ENCODE measurements at regions not wholly inside any gene's neighbourhood (a gene's known extent, or its start where the extent isn't known, plus 50 kb on each side); places are given as distances from the start of the nearest gene placed in this dataset.

DNA sequence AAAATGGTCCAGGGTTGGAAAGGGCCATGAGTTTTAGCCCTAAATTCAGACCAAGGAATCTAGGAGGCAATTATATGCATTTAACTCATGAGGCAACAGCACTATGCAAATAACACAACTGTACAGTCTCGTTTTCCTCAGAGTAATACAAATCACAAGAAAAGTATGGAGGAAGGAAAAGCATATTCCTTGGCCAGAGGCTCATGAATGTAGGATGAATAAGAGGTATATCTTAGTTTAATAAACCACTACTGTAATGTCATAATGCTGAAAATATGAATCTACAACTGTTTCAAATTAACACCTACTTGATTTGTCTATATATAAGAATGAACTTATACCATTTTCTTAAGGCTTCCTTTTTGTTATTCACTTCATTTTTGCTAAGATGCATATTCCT, 252.5 kb upstream of the TANK start:
- H3K4me3 ChIP-seq (ENCODE audit: low read length), result no peak overlapping the region
- no peak overlapping the region for H3K9ac ChIP-seq (ENCODE audit: low read length)
- H3K36me3 ChIP-seq (ENCODE audit: control insufficient read depth, insufficient read depth, low read length), result no peaks in the 10 kb centered on the region
- H3K27me3 ChIP-seq (ENCODE audit: control insufficient read depth, insufficient read depth, low read length), result no peaks in the 10 kb centered on the region
- no peaks in the 10 kb centered on the region for H3K9me3 ChIP-seq (ENCODE audit: control insufficient read depth, low read length)
- no peaks in the 10 kb centered on the region for H3K4me1 ChIP-seq (ENCODE audit: control insufficient read depth, insufficient read depth, low read length)

DNA sequence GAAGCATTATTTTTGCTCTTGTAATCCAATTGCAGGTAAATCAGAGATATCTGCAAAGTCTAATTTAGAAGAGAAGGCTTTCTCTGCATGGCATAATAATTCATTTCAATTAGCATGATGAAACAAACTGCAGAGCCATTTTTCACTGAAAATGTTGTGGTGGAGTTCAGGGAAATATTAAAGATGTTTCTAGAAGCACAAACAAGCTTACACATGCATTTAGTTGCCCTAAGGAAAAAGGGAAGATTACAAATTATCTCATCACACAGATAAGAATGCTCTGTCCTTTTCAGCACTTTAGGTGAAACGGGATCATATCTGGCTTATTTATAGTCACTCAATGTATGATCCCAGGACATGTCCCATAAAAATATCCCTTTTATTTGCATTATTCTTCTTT, 252.1 kb upstream of the TANK start:
- no peaks in the 10 kb centered on the region for H3K36me3 ChIP-seq (ENCODE audit: control insufficient read depth, insufficient read depth, low read length)

DNA sequence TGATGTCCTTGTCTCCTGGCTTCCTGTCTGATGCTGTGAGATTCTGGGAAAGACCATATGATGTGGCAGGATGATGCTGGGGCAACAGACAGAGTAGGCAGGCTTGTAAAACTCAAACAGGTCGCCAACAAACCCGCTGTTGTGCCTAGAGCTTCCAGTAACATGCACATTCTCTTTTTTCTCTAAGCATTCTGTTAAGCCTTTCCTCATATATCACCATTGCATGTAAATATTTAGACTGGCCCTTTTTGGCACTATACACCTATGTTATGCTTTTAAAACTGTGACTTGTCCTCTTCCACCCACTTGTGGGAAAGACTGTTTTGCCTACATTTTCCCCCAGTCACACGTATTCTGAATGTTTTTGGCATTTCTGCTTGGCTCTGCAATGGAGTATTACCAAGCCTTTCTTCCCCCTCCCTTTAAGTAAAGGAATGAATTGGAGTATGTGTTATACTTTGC, 250.4 kb upstream of the TANK start:
- H3K4me1 ChIP-seq (ENCODE audit: control insufficient read depth, insufficient read depth, low read length), result no peaks in the 10 kb centered on the region
- no peaks in the 10 kb centered on the region for H3K36me3 ChIP-seq (ENCODE audit: control insufficient read depth, insufficient read depth, low read length)
- H3K9ac ChIP-seq (ENCODE audit: low read length), result no peak overlapping the region
- no peaks in the 10 kb centered on the region for H3K9me3 ChIP-seq (ENCODE audit: control insufficient read depth, low read length)
- H3K4me3 ChIP-seq (ENCODE audit: low read length), result no peak overlapping the region
- no peaks in the 10 kb centered on the region for H3K27me3 ChIP-seq (ENCODE audit: control insufficient read depth, insufficient read depth, low read length)

More for the DNA sequence above, 252.1 kb upstream of the TANK start:
- no peaks in the 10 kb centered on the region for H3K9me3 ChIP-seq (ENCODE audit: control insufficient read depth, low read length)
- H3K27me3 ChIP-seq (ENCODE audit: control insufficient read depth, insufficient read depth, low read length), result no peaks in the 10 kb centered on the region
- H3K4me1 ChIP-seq (ENCODE audit: control insufficient read depth, insufficient read depth, low read length), result no peaks in the 10 kb centered on the region
- H3K9ac ChIP-seq (ENCODE audit: low read length), result no peak overlapping the region
- no peak overlapping the region for H3K4me3 ChIP-seq (ENCODE audit: low read length)

DNA sequence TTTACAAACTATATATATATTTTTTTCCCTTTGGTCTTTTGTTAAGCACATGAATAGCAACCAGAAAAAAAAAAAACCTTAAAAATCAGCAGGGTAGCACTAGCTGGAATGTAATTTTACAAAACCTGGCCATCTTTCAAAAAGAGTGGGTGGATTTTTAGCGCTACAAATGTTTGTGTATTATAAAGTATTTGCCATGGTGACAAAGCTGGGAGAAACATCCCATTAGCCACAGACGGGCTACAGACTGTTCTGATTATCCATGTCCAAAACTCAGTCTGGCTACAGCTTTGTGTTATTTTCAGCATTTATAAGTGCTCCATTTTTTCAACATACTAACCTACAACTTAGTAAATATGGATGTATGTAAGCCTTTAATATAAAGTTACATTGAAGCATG, 249.5 kb upstream of the TANK start:
- H3K4me1 ChIP-seq (ENCODE audit: control insufficient read depth, insufficient read depth, low read length), result no peaks in the 10 kb centered on the region
- H3K27me3 ChIP-seq (ENCODE audit: control insufficient read depth, insufficient read depth, low read length), result no peaks in the 10 kb centered on the region
- H3K36me3 ChIP-seq (ENCODE audit: control insufficient read depth, insufficient read depth, low read length), result no peaks in the 10 kb centered on the region
- H3K4me3 ChIP-seq (ENCODE audit: low read length), result no peak overlapping the region
- no peaks in the 10 kb centered on the region for H3K9me3 ChIP-seq (ENCODE audit: control insufficient read depth, low read length)
- H3K9ac ChIP-seq (ENCODE audit: low read length), result no peak overlapping the region

DNA sequence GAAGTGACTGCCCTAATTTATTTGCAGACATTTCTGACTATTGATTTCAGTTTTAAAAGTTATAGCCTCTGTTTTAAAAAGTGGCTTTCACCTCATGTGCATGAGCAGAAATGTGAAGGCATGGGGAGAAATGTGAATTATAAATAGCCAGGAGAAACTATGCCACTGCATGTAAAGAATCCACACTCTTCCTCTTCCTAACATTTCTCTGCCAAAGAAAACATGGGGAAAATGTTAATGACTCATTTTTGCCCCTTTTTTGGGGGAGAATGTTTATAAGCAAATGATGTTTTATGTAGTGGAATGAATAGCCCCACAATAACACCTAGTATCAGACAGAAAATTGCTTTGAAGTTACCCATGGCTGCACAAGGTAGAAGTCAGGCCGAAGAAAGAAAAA, 249.0 kb upstream of the TANK start:
- Histone ChIP-seq H3K36me3 (ENCODE audit: control insufficient read depth, insufficient read depth, low read length) (no peaks in the 10 kb centered on the region), H3K9ac (ENCODE audit: low read length) (no peak overlapping the region), H3K27me3 (ENCODE audit: control insufficient read depth, insufficient read depth, low read length) (no peaks in the 10 kb centered on the region), H3K4me3 (ENCODE audit: low read length) (no peak overlapping the region), H3K9me3 (ENCODE audit: control insufficient read depth, low read length) (no peaks in the 10 kb centered on the region), H3K4me1 (ENCODE audit: control insufficient read depth, insufficient read depth, low read length) (no peaks in the 10 kb centered on the region)

DNA sequence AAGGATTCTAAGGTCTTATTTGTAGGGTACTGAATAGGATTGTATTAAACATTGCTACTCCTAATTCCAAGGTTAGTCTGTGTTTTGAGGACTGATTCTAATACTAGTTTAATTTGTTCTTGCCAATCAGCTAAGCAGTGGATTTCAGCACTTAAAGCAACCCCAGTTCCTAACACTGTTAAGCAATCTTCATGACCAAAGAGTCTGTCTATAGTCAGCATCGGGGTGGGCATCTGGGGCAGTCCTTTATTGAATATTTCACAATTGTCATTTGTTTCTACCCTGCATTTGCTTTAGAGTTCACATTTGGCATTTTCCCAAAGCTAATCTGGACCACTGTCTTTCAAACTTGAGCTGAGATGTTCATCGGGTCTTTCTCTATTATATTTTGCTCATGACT, 248.0 kb upstream of the TANK start:
- no peaks in the 10 kb centered on the region for H3K36me3 ChIP-seq (ENCODE audit: control insufficient read depth, insufficient read depth, low read length)
- no peak overlapping the region for H3K4me3 ChIP-seq (ENCODE audit: low read length)
- H3K4me1 ChIP-seq (ENCODE audit: control insufficient read depth, insufficient read depth, low read length), result no peaks in the 10 kb centered on the region
- no peaks in the 10 kb centered on the region for H3K27me3 ChIP-seq (ENCODE audit: control insufficient read depth, insufficient read depth, low read length)
- no peak overlapping the region for H3K9ac ChIP-seq (ENCODE audit: low read length)
- H3K9me3 ChIP-seq (ENCODE audit: control insufficient read depth, low read length), result no peaks in the 10 kb centered on the region

DNA sequence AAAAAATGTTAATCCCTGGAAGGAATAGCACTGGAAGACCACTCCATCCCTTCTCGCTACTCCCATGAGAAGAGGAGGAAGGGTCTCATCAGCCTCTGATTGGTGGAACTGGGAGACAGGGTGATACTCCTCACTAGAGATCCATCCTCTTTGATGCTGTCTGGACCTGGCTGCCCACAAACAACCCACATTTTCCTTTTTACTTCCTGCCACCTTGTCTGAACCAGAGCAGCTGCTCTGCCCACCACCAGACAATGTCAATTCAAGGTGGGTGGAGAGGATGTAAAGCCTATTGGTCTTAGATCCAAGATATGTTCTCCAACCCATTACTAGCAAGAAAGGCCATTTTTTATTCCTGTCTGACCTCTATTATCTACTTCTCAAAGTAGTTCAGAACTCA, 246.9 kb upstream of the TANK start:
- Histone ChIP-seq H3K27me3 (ENCODE audit: control insufficient read depth, insufficient read depth, low read length) (no peaks in the 10 kb centered on the region), H3K4me3 (ENCODE audit: low read length) (no peak overlapping the region), H3K36me3 (ENCODE audit: control insufficient read depth, insufficient read depth, low read length) (no peaks in the 10 kb centered on the region), H3K9ac (ENCODE audit: low read length) (no peak overlapping the region), H3K9me3 (ENCODE audit: control insufficient read depth, low read length) (no peaks in the 10 kb centered on the region), H3K4me1 (ENCODE audit: control insufficient read depth, insufficient read depth, low read length) (no peaks in the 10 kb centered on the region)

DNA sequence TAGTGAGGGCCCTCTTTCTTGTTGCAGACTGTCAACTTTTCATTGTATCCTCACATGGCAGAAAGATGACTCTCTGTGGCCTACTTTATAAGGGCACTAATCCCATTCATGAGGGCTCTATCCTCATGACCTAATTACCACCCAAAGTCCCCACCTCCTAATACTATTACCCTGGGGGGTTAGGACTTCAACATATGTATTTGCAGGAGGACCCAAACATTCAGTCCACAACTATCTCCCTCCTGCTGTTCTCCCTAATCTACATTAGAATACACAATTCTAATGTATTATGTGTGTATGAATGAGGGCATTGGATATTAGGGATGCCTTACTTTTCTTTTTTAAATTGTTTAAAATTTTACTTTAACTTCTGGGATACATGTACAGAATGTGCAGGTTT, 246.0 kb upstream of the TANK start:
- no peaks in the 10 kb centered on the region for H3K9me3 ChIP-seq (ENCODE audit: control insufficient read depth, low read length)

DNA sequence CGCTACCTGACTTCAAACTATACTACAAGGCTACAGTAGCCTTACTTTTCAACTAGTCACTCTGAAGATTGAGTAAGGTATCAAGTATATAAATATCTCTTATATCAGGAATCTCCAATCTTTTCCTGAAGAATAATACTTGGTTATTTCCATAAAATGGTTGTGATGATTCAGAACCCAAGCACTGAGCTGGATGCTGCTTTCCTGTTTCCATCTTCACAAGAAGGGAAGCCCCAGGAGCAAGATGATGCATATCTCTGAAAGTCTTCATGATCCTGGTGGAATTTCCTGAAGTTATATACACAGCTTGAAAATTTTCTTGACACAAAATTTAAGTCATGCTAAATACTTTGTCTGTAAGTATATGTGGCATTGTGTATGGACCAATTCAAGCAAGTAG, 243.9 kb upstream of the TANK start:
- Histone ChIP-seq H3K27me3 (ENCODE audit: control insufficient read depth, insufficient read depth, low read length) (no peaks in the 10 kb centered on the region), H3K9ac (ENCODE audit: low read length) (no peak overlapping the region), H3K36me3 (ENCODE audit: control insufficient read depth, insufficient read depth, low read length) (no peaks in the 10 kb centered on the region), H3K9me3 (ENCODE audit: control insufficient read depth, low read length) (no peaks in the 10 kb centered on the region), H3K4me1 (ENCODE audit: control insufficient read depth, insufficient read depth, low read length) (no peaks in the 10 kb centered on the region), H3K4me3 (ENCODE audit: low read length) (no peak overlapping the region)

More for the DNA sequence above, 246.0 kb upstream of the TANK start:
- Histone ChIP-seq H3K4me1 (ENCODE audit: control insufficient read depth, insufficient read depth, low read length) (no peaks in the 10 kb centered on the region), H3K9ac (ENCODE audit: low read length) (no peak overlapping the region), H3K36me3 (ENCODE audit: control insufficient read depth, insufficient read depth, low read length) (no peaks in the 10 kb centered on the region), H3K27me3 (ENCODE audit: control insufficient read depth, insufficient read depth, low read length) (no peaks in the 10 kb centered on the region), H3K4me3 (ENCODE audit: low read length) (no peak overlapping the region)

DNA sequence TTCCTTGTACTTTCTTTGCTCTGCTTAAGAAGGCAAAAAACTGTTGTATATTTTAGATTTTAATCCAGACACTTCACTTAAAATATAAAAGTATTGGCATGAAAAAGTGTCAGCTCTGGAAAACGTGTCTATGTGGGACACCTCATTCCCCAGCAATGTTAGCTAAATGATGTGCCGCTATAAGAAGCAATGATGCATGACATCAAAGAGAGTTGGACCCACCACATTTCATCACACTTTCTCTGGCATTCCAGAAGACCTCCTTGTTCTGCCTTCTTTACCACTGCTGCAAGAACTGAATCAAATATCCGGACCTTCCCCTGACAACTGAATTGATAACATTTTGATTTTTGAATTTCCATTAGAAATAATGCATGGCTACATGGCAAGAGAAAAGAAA, 242.4 kb upstream of the TANK start:
- Histone ChIP-seq H3K9me3 (ENCODE audit: control insufficient read depth, low read length) (no peaks in the 10 kb centered on the region), H3K4me1 (ENCODE audit: control insufficient read depth, insufficient read depth, low read length) (no peaks in the 10 kb centered on the region), H3K36me3 (ENCODE audit: control insufficient read depth, insufficient read depth, low read length) (no peaks in the 10 kb centered on the region), H3K27me3 (ENCODE audit: control insufficient read depth, insufficient read depth, low read length) (no peaks in the 10 kb centered on the region), H3K4me3 (ENCODE audit: low read length) (no peak overlapping the region), H3K9ac (ENCODE audit: low read length) (no peak overlapping the region)

DNA sequence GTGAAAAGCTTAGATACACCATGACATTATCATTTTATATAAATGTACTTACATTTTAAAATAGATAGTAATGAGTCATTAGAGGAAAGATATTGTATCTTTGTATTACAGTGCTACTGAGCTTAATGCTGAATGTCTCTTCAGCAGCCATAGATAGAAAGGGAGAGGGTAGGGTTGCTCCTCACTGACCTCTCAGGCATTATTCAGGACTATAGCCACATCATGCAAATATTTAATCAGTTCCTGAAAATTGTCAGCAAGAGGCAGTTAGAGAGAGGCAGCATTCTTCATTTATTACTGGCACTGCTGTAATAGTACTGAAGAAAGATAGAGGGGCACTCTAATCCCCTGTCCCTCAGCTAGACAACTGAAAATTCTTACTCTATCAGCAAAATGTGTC, 242.0 kb upstream of the TANK start:
- Histone ChIP-seq H3K4me1 (ENCODE audit: control insufficient read depth, insufficient read depth, low read length) (no peaks in the 10 kb centered on the region), H3K9me3 (ENCODE audit: control insufficient read depth, low read length) (no peaks in the 10 kb centered on the region), H3K36me3 (ENCODE audit: control insufficient read depth, insufficient read depth, low read length) (no peaks in the 10 kb centered on the region)

DNA sequence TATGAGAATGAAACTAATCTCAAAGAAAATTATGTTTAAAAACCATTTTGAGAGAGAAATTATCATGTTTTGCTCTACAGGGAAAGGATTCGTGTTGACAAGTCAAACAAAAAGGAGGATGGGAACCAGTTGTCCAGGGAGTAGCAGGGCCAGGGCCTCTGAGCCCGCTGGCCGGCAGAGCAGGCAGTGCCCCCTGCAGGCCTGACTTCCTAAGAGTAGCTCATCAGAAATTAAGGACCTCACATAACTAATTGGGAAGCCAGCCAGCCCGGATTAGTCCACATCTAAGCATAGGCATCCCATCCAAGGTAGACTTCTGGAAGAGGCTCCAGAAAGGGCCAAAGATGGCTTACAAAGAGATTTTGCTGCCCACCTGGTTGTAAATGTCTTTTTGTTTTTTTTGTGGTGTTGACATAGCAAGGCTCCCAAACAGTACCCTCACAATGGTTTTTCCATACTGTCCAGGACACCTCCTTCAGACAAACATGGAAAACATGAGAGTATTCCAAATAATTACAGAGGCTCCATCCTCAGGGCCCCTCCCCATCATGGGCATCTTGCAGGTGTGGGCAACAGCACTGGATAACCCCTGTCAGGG, 241.2 kb upstream of the TANK start:
- Histone ChIP-seq H3K9me3 (ENCODE audit: control insufficient read depth, low read length) (no peaks in the 10 kb centered on the region), H3K9ac (ENCODE audit: low read length) (no peak overlapping the region), H3K36me3 (ENCODE audit: control insufficient read depth, insufficient read depth, low read length) (no peaks in the 10 kb centered on the region), H3K4me1 (ENCODE audit: control insufficient read depth, insufficient read depth, low read length) (no peaks in the 10 kb centered on the region), H3K4me3 (ENCODE audit: low read length) (no peak overlapping the region), H3K27me3 (ENCODE audit: control insufficient read depth, insufficient read depth, low read length) (no peaks in the 10 kb centered on the region)

More for the DNA sequence above, 242.0 kb upstream of the TANK start:
- no peak overlapping the region for H3K4me3 ChIP-seq (ENCODE audit: low read length)
- no peak overlapping the region for H3K9ac ChIP-seq (ENCODE audit: low read length)
- no peaks in the 10 kb centered on the region for H3K27me3 ChIP-seq (ENCODE audit: control insufficient read depth, insufficient read depth, low read length)

DNA sequence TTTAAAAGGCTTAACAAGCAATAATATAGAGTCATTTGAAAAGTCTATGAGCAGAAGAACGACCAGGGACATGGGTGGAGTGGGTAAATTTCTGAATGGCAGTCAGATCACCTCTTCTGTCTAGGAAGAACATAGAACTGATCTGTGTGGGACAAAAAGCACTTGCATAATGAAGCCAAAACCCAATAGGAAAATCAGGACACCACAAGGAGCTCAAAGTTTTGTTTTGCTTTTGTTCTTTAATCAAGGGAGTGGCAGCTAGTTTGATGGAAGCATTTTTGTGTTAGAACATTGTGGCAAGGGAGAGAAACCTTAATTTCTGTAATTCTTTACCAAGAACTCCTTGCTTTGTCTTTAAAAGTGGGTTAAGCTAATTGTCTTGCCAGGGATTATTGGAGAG, 240.2 kb upstream of the TANK start:
- Histone ChIP-seq H3K4me1 (ENCODE audit: control insufficient read depth, insufficient read depth, low read length) (no peaks in the 10 kb centered on the region), H3K27me3 (ENCODE audit: control insufficient read depth, insufficient read depth, low read length) (no peaks in the 10 kb centered on the region), H3K4me3 (ENCODE audit: low read length) (no peak overlapping the region), H3K9ac (ENCODE audit: low read length) (no peak overlapping the region), H3K36me3 (ENCODE audit: control insufficient read depth, insufficient read depth, low read length) (no peaks in the 10 kb centered on the region), H3K9me3 (ENCODE audit: control insufficient read depth, low read length) (no peaks in the 10 kb centered on the region)
